GM23338 (cell line): ENCODE measurements at regions not wholly inside any gene's neighbourhood (a gene's known extent, or its start where the extent isn't known, plus 50 kb on each side); places are given as distances from the start of the nearest gene placed in this dataset.

Experiments
- ATAC-seq: fragments of 200-7000 bp; cut with Tn5 transposase; 3 replicates; pipeline ENCODE4 v1.9.1; 2020
- DNase-seq: peaks from one replicate; pipeline ENCODE4 v3.0.0-alpha.2; 2015; ENCODE audit warnings: low spot score
- H2AFZ ChIP-seq: fragments of 200-600 bp; sonication (generic); 2 replicates; pipeline ENCODE4 v1.8.0; 2016; ENCODE audit warnings: antibody characterized with exemption, mild to moderate bottlenecking, moderate library complexity
- H3F3A ChIP-seq: fragments of 200-600 bp; sonication (generic); replicated peaks from 2 replicates; pipeline ENCODE4 v1.8.0; 2017; ENCODE audit warnings: antibody characterized with exemption, mixed run types, low read depth
- H3K27ac ChIP-seq: fragments of 200-600 bp; sonication (generic); 2 replicates; pipeline ENCODE4 v1.6.1; 2016; ENCODE audit warnings: low read depth
- H3K27me3 ChIP-seq: fragments of 200-600 bp; sonication (generic); 2 replicates; pipeline ENCODE4 v1.8.0; 2016; ENCODE audit warnings: mild to moderate bottlenecking, mixed run types, moderate library complexity; ENCODE audit not compliant: insufficient read depth
- H3K36me3 ChIP-seq: fragments of 200-600 bp; sonication (generic); 2 replicates; pipeline ENCODE4 v1.8.0; 2016; ENCODE audit warnings: mild to moderate bottlenecking; ENCODE audit not compliant: insufficient read depth
- H3K4me1 ChIP-seq: fragments of 200-600 bp; sonication (generic); 2 replicates; pipeline ENCODE4 v1.8.0; 2016; ENCODE audit warnings: mild to moderate bottlenecking, moderate library complexity; ENCODE audit not compliant: insufficient read depth
- H3K4me2 ChIP-seq: fragments of 200-600 bp; sonication (generic); 2 replicates; pipeline ENCODE4 v1.7.1; 2017; ENCODE audit warnings: mixed run types
- H3K4me3 ChIP-seq: fragments of 200-600 bp; sonication (generic); 2 replicates; pipeline ENCODE4 v1.6.1; 2016; ENCODE audit warnings: mixed run types
- H3K79me2 ChIP-seq: fragments of 200-600 bp; sonication (generic); replicated peaks from 2 replicates; pipeline ENCODE4 v1.8.0; 2017; ENCODE audit warnings: mild to moderate bottlenecking; ENCODE audit not compliant: insufficient read depth
- H3K9me2 ChIP-seq: fragments of 200-600 bp; sonication (generic); 2 replicates; pipeline ENCODE4 v1.8.0; 2017; ENCODE audit not compliant: insufficient read depth
- H4K20me1 ChIP-seq: fragments of 200-600 bp; sonication (generic); replicated peaks from 2 replicates; pipeline ENCODE4 v1.8.0; 2017; ENCODE audit warnings: mild to moderate bottlenecking; ENCODE audit not compliant: insufficient read depth
- H3K27ac Mint-ChIP-seq: 2 replicates; pipeline ENCODE4 v1.8.0; 2020; ENCODE audit warnings: inconsistent platforms, mild to moderate bottlenecking, moderate library complexity, mixed read lengths
- H3K27me3 Mint-ChIP-seq: 3 replicates; pipeline ENCODE4 v1.8.0; 2022; ENCODE audit warnings: low read depth, mild to moderate bottlenecking, moderate library complexity, mixed read lengths, inconsistent platforms; ENCODE audit not compliant: insufficient read depth, poor library complexity
- H3K36me3 Mint-ChIP-seq: 3 replicates; pipeline ENCODE4 v1.8.0; 2021; ENCODE audit warnings: low read depth, mild to moderate bottlenecking, inconsistent platforms, moderate library complexity, mixed read lengths
- H3K4me1 Mint-ChIP-seq: 3 replicates; pipeline ENCODE4 v1.8.0; 2020; ENCODE audit warnings: mild to moderate bottlenecking, inconsistent platforms, mixed read lengths
- H3K4me3 Mint-ChIP-seq: 3 replicates; pipeline ENCODE4 v1.8.0; 2021; ENCODE audit warnings: moderate library complexity, mild to moderate bottlenecking, inconsistent platforms, mixed read lengths
- H3K9me3 Mint-ChIP-seq: 3 replicates; pipeline ENCODE4 v1.8.0; 2020; ENCODE audit warnings: moderate library complexity, mild to moderate bottlenecking, inconsistent platforms, mixed read lengths
- CREB1 ChIP-seq: fragments of 250-450 bp; sonication (Bioruptor Pico); IDR thresholded peaks from 2 replicates; pipeline ENCODE4 v1.5.0; 2020; ENCODE audit warnings: low read depth, mild to moderate bottlenecking, moderate library complexity
- CTCF ChIP-seq, 2 experiments: fragments of 200-600 bp in 1 of 2; sonication (generic) in 1 of 2; conservative IDR thresholded peaks; 2 replicates each; pipeline versions ENCODE4 v1.5.1 to v1.6.1; 2016 to 2017; ENCODE audit warnings: antibody characterized with exemption in 2 of 2, low read depth in 2 of 2, mild to moderate bottlenecking in 2 of 2, moderate library complexity in 1 of 2
- ETS1 ChIP-seq: IDR thresholded peaks from 2 replicates; pipeline ENCODE4 v1.6.1; 2016; ENCODE audit warnings: antibody characterized with exemption
- EZH2phosphoT487 ChIP-seq: fragments of 200-600 bp; sonication (generic); IDR thresholded peaks from one replicate; pipeline ENCODE4 v1.8.1; 2018; ENCODE audit warnings: antibody characterized with exemption; ENCODE audit not compliant: unreplicated experiment
- JUNB ChIP-seq: IDR thresholded peaks from one replicate; pipeline ENCODE4 v1.6.1; 2016; ENCODE audit warnings: antibody characterized with exemption; ENCODE audit not compliant: unreplicated experiment
- NANOG ChIP-seq: IDR thresholded peaks from 2 replicates; pipeline ENCODE4 v1.6.1; 2016; ENCODE audit warnings: antibody characterized with exemption, borderline replicate concordance
- POLR2AphosphoS5 ChIP-seq: IDR thresholded peaks from 2 replicates; pipeline ENCODE4 v1.6.1; 2016; ENCODE audit warnings: antibody characterized with exemption, low read depth
- REST ChIP-seq: IDR thresholded peaks from one replicate; pipeline ENCODE4 v1.6.1; 2018; ENCODE audit warnings: antibody characterized with exemption; ENCODE audit not compliant: unreplicated experiment
- STAT1 ChIP-seq: IDR thresholded peaks from one replicate; pipeline ENCODE4 v1.6.1; 2016; ENCODE audit warnings: antibody characterized with exemption; ENCODE audit not compliant: unreplicated experiment
- ZNF331 ChIP-seq: fragments of 250-450 bp; sonication (Bioruptor Pico); IDR thresholded peaks from 2 replicates; pipeline ENCODE4 v1.5.0; 2020; ENCODE audit warnings: low read depth, mild to moderate bottlenecking, moderate library complexity

- Histone ChIP-seq H3F3A (no peaks in the 10 kb centered on the region), H4K20me1 (no peaks in the 10 kb centered on the region), H2AFZ (no peak overlapping the region), H3K27ac (no peak overlapping the region), H3K4me2 (no peak overlapping the region), H3K36me3 (no peaks in the 10 kb centered on the region), H3K9me2 (no peaks in the 10 kb centered on the region), H3K79me2 (no peaks in the 10 kb centered on the region), H3K4me1 (peaks cover under 1% of the 10 kb centered on the region; the same call in 1 of the 2 replicates), H3K4me3 (no peak overlapping the region), H3K27me3 (no peaks in the 10 kb centered on the region)
- Mint-ChIP-seq H3K9me3 (peaks cover 55% of the 10 kb centered on the region), H3K36me3 (no peaks in the 10 kb centered on the region), H3K4me3 (no peak overlapping the region), H3K27me3 (no peaks in the 10 kb centered on the region), H3K27ac (no peak overlapping the region), H3K4me1 (no peaks in the 10 kb centered on the region; the same call in 2 of the 3 replicates)
- TF ChIP-seq REST (no peak), NANOG (no peak), CREB1 (CRISPR knock-in tag) (no peak), POLR2AphosphoS5 (no peak), STAT1 (no peak), JUNB (no peak), ZNF331 (no peak), CTCF (conservative IDR thresholded peaks at IDR 0.05; ENCODE audit: low read depth in 2 of 2) (no peak)
- no peak for ATAC-seq
- DNase-seq = no peak
Measured at GRCh38 chr17:37849617-37849972, 74.6 kb upstream of the TBC1D3K start.

GRCh38 chr17:37848690-37849616 lies 75.3 kb upstream of the TBC1D3K start:
- ATAC-seq = no peak
- H3K27ac Mint-ChIP-seq = no peak overlapping the region
- peaks cover 54% of the 10 kb centered on the region for H3K9me3 Mint-ChIP-seq
- H3K4me2 ChIP-seq = no peak overlapping the region
- H2AFZ ChIP-seq = no peak overlapping the region
- H3K27me3 Mint-ChIP-seq = no peaks in the 10 kb centered on the region
- no peaks in the 10 kb centered on the region; the same call in 2 of the 3 replicates for H3K4me1 Mint-ChIP-seq
- no peaks in the 10 kb centered on the region for H3K27me3 ChIP-seq
- no peaks in the 10 kb centered on the region for H3K36me3 Mint-ChIP-seq
- peaks cover 5% of the 10 kb centered on the region; the same call in 1 of the 2 replicates for H3K4me1 ChIP-seq
- no peak overlapping the region for H3K4me3 ChIP-seq
- no peak overlapping the region for H3K4me3 Mint-ChIP-seq
- no peak overlapping the region for H3K27ac ChIP-seq
- H3F3A ChIP-seq = no peaks in the 10 kb centered on the region
- H3K36me3 ChIP-seq = no peaks in the 10 kb centered on the region
- DNase-seq = no peak
- no peaks in the 10 kb centered on the region for H4K20me1 ChIP-seq
- no peaks in the 10 kb centered on the region for H3K79me2 ChIP-seq
- no peaks in the 10 kb centered on the region for H3K9me2 ChIP-seq
- TF ChIP-seq ETS1 (no peak), CTCF (conservative IDR thresholded peaks at IDR 0.05; ENCODE audit: low read depth in 2 of 2) (no peak), EZH2phosphoT487 (no peak), CREB1 (CRISPR knock-in tag) (no peak)
